DND-41 (cell line): ENCODE measurements at regions not wholly inside any gene's neighbourhood (a gene's known extent, or its start where the extent isn't known, plus 50 kb on each side); places are given as distances from the start of the nearest gene placed in this dataset.

Experiments
- CTCF ChIP-seq: IDR thresholded peaks from 2 replicates; pipeline ENCODE4 v1.5.1; 2012; ENCODE audit warnings: borderline replicate concordance, low read length, moderate library complexity, mild to moderate bottlenecking; ENCODE audit not compliant: poor library complexity, severe bottlenecking; ENCODE audit errors: extremely low read depth
- EZH2 ChIP-seq: IDR thresholded peaks from 3 replicates; pipeline ENCODE4 v1.6.1; 2012; ENCODE audit warnings: borderline replicate concordance, low read depth, mild to moderate bottlenecking, moderate library complexity, low read length, inconsistent platforms; ENCODE audit not compliant: severe bottlenecking

DNA sequence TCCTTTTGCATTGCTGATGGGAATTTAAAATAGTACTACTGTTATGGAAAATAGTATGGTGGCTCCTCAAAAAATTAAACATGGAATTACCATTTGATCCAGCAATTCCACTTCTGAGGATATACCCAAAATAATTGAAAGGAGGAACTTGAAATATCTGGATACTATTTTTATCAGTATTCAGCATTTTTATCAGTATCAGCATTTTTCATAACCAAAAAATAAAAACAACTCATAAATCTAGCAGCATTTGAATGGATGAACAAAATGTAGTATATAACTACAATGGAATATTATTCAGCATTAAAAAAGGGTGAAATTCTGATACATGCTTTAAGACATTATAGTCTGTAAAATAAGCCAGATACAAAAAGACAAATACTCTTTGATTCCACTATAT lies 763.4 kb upstream of the MAN1A1 start:
- TF ChIP-seq CTCF: no peak
- no peak for TF ChIP-seq EZH2
